ENCODE measurements at regions not wholly inside any gene's neighbourhood (a gene's known extent, or its start where the extent isn't known, plus 50 kb on each side); places are given as distances from the start of the nearest gene placed in this dataset.

DNA sequence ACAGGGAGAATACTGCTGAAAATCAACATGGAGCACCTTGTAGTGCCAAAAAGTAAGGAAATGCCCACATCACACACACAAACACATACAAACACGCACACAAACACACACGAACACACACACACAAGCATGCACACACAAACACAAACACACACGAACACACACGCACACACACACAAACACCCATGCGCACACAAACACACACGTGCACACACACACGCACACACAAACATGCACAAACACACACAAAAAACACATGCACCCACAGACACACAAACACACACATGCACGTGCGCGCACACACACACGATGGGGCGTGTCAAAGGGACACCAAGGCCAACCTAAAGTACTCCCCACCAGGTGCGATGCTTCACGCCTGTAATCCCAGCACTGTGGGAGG lies 61.7 kb upstream of the C14orf180 start:
- TF ChIP-seq POLR2AphosphoS5 (IDR thresholded peaks at IDR 0.05) = no peak
- Histone ChIP-seq H3K4me1 (no peaks in the 10 kb centered on the region), H3K27me3 (no peaks in the 10 kb centered on the region), H3K36me3 (no peaks in the 10 kb centered on the region), H3K27ac (no peak overlapping the region), H3K4me3 (no peak overlapping the region), H3K9me3 (no peaks in the 10 kb centered on the region)
- in situ Hi-C loops (cut with MboI; ENCODE audit: low pct_ligation_motif_present in 1 of 4, low pct_unique_long_range_greater_than_20kb in 1 of 4, low sequenced_read_pairs in 3 of 4) (no loop called here), intact Hi-C loops (cut with DNase I; ENCODE audit: low total_unique reads) (no loop called here)
- DNase-seq = no peak
- WGBS, 2 donors (ENCODE audit: low coverage in 1 of 2) = 94% methylated on average over 14 of the region's 14 CpGs; no CpG with 5 or more reads in 1 of the 2 donors

DNA sequence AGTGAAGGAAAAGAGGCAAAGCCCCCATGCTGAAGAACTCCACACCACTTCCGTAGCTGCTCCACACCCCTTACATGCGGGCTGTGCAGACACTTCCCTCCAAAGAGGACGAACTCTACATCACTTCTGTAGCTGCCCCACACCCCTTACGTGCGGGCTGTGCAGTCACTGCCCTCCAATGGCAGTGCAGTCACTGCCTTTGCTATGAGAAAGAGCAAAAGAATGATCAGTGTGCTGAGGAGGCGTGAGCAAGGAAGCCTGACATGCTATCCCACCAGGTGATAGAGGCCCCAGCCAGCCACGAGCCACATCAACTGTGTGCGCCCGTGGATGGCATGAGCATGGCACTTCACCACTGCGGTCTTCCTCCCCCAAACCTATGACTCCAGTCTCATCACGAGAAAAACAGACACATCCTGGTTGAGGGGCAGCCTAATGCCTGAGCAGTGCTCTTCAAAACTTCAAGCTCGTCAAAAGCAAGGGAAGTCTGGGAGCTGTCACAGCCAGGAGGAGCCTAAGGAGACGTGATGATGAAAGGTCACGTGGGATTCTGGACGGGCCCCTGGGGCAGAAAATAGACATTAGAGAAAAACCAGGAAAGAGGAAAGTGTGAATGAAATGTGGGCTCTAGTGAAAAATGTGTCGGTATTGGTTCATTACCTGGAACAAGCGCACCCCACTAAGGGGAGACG lies 60.8 kb upstream of the C14orf180 start:
- H3K27me3 ChIP-seq = no peaks in the 10 kb centered on the region
- no peaks in the 10 kb centered on the region for H3K36me3 ChIP-seq
- no peak overlapping the region for H3K4me3 ChIP-seq
- no peaks in the 10 kb centered on the region for H3K4me1 ChIP-seq
- WGBS, 2 donors (ENCODE audit: low coverage in 1 of 2) = 67 to 74% methylated on average over 11 to 18 of the region's 18 CpGs
- intact Hi-C loops (cut with DNase I; ENCODE audit: low total_unique reads) (no loop called here), in situ Hi-C loops (cut with MboI; ENCODE audit: low pct_ligation_motif_present in 1 of 4, low pct_unique_long_range_greater_than_20kb in 1 of 4, low sequenced_read_pairs in 3 of 4) (no loop called here)
- no peak for DNase-seq
- TF ChIP-seq EP300 (IDR thresholded peaks at IDR 0.05; ENCODE audit: low read depth) (no peak), POLR2A (IDR thresholded peaks at IDR 0.05) (no peak), POLR2AphosphoS5 (IDR thresholded peaks at IDR 0.05) (no peak)
- TF ChIP-seq, protein P1, sequence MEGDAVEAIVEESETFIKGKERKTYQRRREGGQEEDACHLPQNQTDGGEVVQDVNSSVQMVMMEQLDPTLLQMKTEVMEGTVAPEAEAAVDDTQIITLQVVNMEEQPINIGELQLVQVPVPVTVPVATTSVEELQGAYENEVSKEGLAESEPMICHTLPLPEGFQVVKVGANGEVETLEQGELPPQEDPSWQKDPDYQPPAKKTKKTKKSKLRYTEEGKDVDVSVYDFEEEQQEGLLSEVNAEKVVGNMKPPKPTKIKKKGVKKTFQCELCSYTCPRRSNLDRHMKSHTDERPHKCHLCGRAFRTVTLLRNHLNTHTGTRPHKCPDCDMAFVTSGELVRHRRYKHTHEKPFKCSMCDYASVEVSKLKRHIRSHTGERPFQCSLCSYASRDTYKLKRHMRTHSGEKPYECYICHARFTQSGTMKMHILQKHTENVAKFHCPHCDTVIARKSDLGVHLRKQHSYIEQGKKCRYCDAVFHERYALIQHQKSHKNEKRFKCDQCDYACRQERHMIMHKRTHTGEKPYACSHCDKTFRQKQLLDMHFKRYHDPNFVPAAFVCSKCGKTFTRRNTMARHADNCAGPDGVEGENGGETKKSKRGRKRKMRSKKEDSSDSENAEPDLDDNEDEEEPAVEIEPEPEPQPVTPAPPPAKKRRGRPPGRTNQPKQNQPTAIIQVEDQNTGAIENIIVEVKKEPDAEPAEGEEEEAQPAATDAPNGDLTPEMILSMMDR (IDR thresholded peaks at IDR 0.05) = no peak
- H3K27ac ChIP-seq = no peak overlapping the region
- no peaks in the 10 kb centered on the region for H3K9me3 ChIP-seq

DNA sequence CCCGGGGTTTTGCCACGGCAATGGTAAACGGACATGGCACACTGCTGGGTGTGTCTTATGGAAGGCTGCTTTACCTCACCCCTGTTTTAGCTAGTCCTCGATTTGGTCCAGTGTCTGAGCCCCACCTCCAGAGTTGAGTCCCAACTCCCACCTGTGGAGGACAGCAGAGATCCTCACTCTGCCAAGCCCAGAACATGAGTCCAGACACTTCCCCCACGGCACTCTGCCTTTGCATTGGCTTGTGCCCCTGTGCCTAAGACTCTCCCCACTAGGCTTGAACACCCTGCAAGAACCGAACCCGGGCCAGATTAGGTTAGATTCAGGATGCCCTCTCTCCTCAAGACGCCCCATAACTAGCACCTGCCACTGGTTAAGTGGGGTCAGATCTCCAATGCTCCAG lies 59.8 kb upstream of the C14orf180 start:
- in situ Hi-C loops (cut with MboI; ENCODE audit: low pct_ligation_motif_present in 1 of 4, low pct_unique_long_range_greater_than_20kb in 1 of 4, low sequenced_read_pairs in 3 of 4) = no loop called here
- Histone ChIP-seq H3K4me3 (no peak overlapping the region), H3K9me3 (no peaks in the 10 kb centered on the region), H3K4me1 (no peaks in the 10 kb centered on the region), H3K27ac (no peak overlapping the region), H3K36me3 (no peaks in the 10 kb centered on the region), H3K27me3 (no peaks in the 10 kb centered on the region)
- intact Hi-C loops (cut with DNase I; ENCODE audit: low total_unique reads) = no loop called here
- 71% methylated on average over 8 of the region's 8 CpGs; no CpG with 5 or more reads in 1 of the 2 donors for WGBS, 2 donors (ENCODE audit: low coverage in 1 of 2)
- DNase-seq = no peak
- TF ChIP-seq EP300 (IDR thresholded peaks at IDR 0.05; ENCODE audit: low read depth) (no peak), POLR2A (IDR thresholded peaks at IDR 0.05) (no peak), POLR2AphosphoS5 (IDR thresholded peaks at IDR 0.05) (no peak)
- TF ChIP-seq, protein P1 (IDR thresholded peaks at IDR 0.05) = no peak

DNA sequence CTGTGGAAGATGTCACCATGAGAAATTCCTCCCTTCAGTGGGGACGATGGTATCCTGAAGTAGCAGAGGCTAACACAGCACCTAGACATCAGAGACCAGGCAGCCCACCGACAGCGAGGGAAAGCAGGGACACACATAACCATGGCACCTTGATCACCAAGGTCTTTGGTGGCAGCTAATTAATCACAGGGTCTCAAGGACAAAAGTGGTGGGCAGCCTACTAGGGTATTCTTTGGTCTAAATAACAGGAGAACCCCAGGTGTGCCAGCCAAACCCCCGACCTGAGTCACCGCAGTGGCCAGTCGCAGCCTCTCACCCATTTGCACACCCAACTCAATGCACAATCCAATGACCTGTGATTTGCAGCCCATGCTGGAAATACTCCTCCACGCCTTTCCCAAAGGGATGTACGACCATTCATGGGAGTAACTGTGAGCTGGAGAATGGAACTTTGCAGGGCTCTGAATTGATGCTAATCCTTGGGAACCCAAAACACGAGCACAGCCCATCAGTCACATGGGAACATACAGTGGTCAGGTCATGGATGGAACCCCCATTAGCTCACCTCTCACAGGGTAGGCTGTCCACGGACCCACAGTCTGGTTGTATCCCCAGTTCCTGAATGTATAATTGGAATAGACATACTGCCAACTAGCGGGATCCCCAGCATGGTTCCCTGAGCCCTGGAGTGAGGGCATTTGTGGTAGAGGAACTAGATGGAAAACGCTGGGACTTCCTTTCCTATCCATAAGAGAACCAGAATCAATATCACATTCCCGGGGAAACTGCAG lies 58.7 kb upstream of the C14orf180 start:
- H3K9me3 ChIP-seq = no peaks in the 10 kb centered on the region
- in situ Hi-C loops (cut with MboI; ENCODE audit: low pct_ligation_motif_present in 1 of 4, low pct_unique_long_range_greater_than_20kb in 1 of 4, low sequenced_read_pairs in 3 of 4) = no loop called here
- H3K36me3 ChIP-seq = no peaks in the 10 kb centered on the region
- H3K4me3 ChIP-seq = no peak overlapping the region
- H3K4me1 ChIP-seq = no peaks in the 10 kb centered on the region
- no peak overlapping the region for H3K27ac ChIP-seq
- TF ChIP-seq, protein P1 (IDR thresholded peaks at IDR 0.05) = no peak
- TF ChIP-seq EP300 (IDR thresholded peaks at IDR 0.05; ENCODE audit: low read depth) (no peak), POLR2A (IDR thresholded peaks at IDR 0.05) (no peak), POLR2AphosphoS5 (IDR thresholded peaks at IDR 0.05) (no peak)
- 82% methylated on average over 2 to 13 of the region's 13 CpGs for WGBS, 2 donors (ENCODE audit: low coverage in 1 of 2)
- intact Hi-C loops (cut with DNase I; ENCODE audit: low total_unique reads) = no loop called here
- DNase-seq = no peak
- H3K27me3 ChIP-seq = no peaks in the 10 kb centered on the region
